Small intestine (tissue), 7 donors: ENCODE measurements at regions not wholly inside any gene's neighbourhood (a gene's known extent, or its start where the extent isn't known, plus 50 kb on each side); places are given as distances from the start of the nearest gene placed in this dataset.

Experiments used
- DNase-seq, 2 donors: peaks; one replicate each; pipeline versions ENCODE4 v3.0.0 to v3.0.0-alpha.2; 2013
- FAIRE-seq: peaks from 2 replicates; lab custom pipeline; 2012; peaks lifted over from hg19 to GRCh38; lab: Jason Lieb, UNC
- H3K27ac ChIP-seq, 3 donors: one replicate each; pipeline ENCODE4 v1.5.1; 2013; ENCODE audit warnings: low read length in 2 of 3, mild to moderate bottlenecking in 2 of 3, control low read depth in 1 of 3, inconsistent platforms in 1 of 3, low read depth in 1 of 3, moderate library complexity in 1 of 3
- H3K27me3 ChIP-seq, 3 donors: one replicate each; pipeline ENCODE4 v1.6.1; 2013; ENCODE audit warnings: low read length in 3 of 3, inconsistent platforms in 1 of 3; ENCODE audit not compliant: control insufficient read depth in 3 of 3, insufficient read depth in 3 of 3
- H3K36me3 ChIP-seq, 3 donors: one replicate each; pipeline ENCODE4 v1.6.1; 2013; ENCODE audit warnings: low read length in 3 of 3, inconsistent platforms in 1 of 3, low read depth in 1 of 3, mild to moderate bottlenecking in 1 of 3, moderate library complexity in 1 of 3; ENCODE audit not compliant: control insufficient read depth in 3 of 3, insufficient read depth in 2 of 3
- H3K4me1 ChIP-seq, 3 donors: one replicate each; pipeline ENCODE4 v1.6.1; 2013; ENCODE audit warnings: low read length in 2 of 3, inconsistent platforms in 1 of 3, low read depth in 1 of 3, mild to moderate bottlenecking in 1 of 3, moderate library complexity in 1 of 3; ENCODE audit not compliant: control insufficient read depth in 3 of 3, insufficient read depth in 2 of 3
- H3K4me3 ChIP-seq, 3 donors: one replicate each; pipeline ENCODE4 v1.5.1; 2013; ENCODE audit warnings: low read length in 3 of 3, control low read depth in 1 of 3, inconsistent platforms in 1 of 3, low read depth in 1 of 3, mild to moderate bottlenecking in 1 of 3, moderate library complexity in 1 of 3
- H3K9me3 ChIP-seq, 2 donors: one replicate each; pipeline ENCODE4 v1.6.1; 2013; ENCODE audit warnings: low read depth in 1 of 2, low read length in 1 of 2; ENCODE audit not compliant: control insufficient read depth in 2 of 2, insufficient read depth in 1 of 2
- WGBS, 3 donors: extraction: QIAGEN DNeasy Blood & Tissue Kit; methylation state at CpG; one replicate each; pipeline ENCODE4 v1.1.7; 2013; 5-methylcytosine and 5-hydroxymethylcytosine counted together
- donor health status: healthy with polysubstance abuse.
- donor health status: control.
- donor health status: control.
- donor health status: Bipolar disorder and iron deficiency.
- donor health status: healthy.

GRCh38 chr18:54517521-54517920, 73.5 kb upstream of the DYNAP start:
- no peak overlapping the region for H3K27ac ChIP-seq
- no peaks in the 10 kb centered on the region for H3K4me1 ChIP-seq
- H3K9me3 ChIP-seq, result no peaks in the 10 kb centered on the region
- no peak overlapping the region for H3K4me3 ChIP-seq
- H3K36me3 ChIP-seq, result no peaks in the 10 kb centered on the region
- DNase-seq (no peak), FAIRE-seq (no peak)
- 91 to 94% (median 93%) methylated on average over 5 of the region's 5 CpGs for WGBS, 3 donors
- no peaks in the 10 kb centered on the region for H3K27me3 ChIP-seq

DNA sequence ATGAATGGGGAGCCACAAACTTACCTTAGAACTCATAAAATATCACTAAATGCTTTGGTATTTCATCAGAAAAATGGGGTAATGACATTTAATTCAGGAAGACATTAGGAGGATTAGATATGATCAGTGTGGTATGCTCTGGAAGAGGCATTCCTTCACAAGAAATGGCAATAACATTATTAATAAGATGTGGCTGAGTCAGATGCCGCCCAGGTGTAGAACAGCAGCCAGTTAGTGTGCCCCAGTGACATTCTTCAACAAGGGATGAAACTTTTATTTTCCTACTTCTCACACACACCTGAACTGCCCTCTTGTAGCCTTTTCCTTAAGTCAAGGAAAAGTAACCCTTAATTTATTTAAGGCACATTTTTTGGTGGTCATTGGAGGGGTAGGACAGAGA, 69.2 kb upstream of the DYNAP start:
- FAIRE-seq, result no peak
- Histone ChIP-seq H3K27ac (no peak overlapping the region), H3K4me1 (no peaks in the 10 kb centered on the region), H3K36me3 (no peaks in the 10 kb centered on the region), H3K9me3 (no peaks in the 10 kb centered on the region), H3K27me3 (no peaks in the 10 kb centered on the region), H3K4me3 (no peak overlapping the region)
- 68 to 81% (median 73%) methylated on average over 1 of the region's 1 CpG for WGBS, 3 donors
- DNase-seq, result no peak

GRCh38 chr18:54528942-54529376, 62.1 kb upstream of the DYNAP start:
- Histone ChIP-seq H3K4me3 (no peak overlapping the region), H3K27me3 (peaks cover 0 to 2% (median 0%) of the 10 kb centered on the region in 3 donors), H3K36me3 (no peaks in the 10 kb centered on the region), H3K9me3 (no peaks in the 10 kb centered on the region), H3K4me1 (peaks cover 0 to 13% (median 0%) of the 10 kb centered on the region in 3 donors), H3K27ac (no peak overlapping the region)
- FAIRE-seq (no peak), DNase-seq (no peak)
- 42 to 53% (median 44%) methylated on average over 1 of the region's 1 CpG for WGBS, 3 donors

- H3K36me3 ChIP-seq, result no peaks in the 10 kb centered on the region
- DNase-seq, result no peak
- H3K4me3 ChIP-seq, result no peak overlapping the region
- peaks cover 0 to 2% (median 0%) of the 10 kb centered on the region in 3 donors for H3K27me3 ChIP-seq
- peaks cover 0 to 13% (median 0%) of the 10 kb centered on the region in 3 donors for H3K4me1 ChIP-seq
- H3K27ac ChIP-seq, result no peak overlapping the region
- H3K9me3 ChIP-seq, result no peaks in the 10 kb centered on the region
- 51 to 58% (median 53%) methylated on average over 2 of the region's 2 CpGs for WGBS, 3 donors
- no peak for FAIRE-seq
Measured at GRCh38 chr18:54529444-54529843, 61.6 kb upstream of the DYNAP start.

DNA sequence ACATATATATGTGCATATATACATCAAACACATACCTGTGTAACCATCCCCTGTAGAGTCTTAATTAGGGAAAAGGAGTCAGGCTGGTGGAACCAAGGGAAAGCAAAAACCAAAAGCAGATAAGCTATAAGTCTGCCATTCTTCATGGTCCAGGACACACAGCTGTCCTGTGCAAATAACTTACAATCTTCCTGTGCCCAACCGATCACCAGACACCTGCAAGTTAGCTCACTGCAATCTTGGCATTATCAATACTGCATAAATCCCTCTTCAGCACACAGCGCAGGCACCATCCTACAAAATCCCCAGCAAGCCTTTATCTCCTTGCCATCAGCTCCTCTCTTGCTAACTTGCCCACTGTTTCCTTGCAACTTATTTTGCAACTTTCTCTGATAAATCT, 60.8 kb upstream of the DYNAP start:
- peaks cover 0 to 4% of the 10 kb centered on the region in 2 donors for H3K9me3 ChIP-seq
- H3K27ac ChIP-seq, result no peak overlapping the region
- H3K4me1 ChIP-seq, result peaks cover 0 to 13% (median 0%) of the 10 kb centered on the region in 3 donors
- FAIRE-seq (no peak), DNase-seq (no peak)
- 48 to 71% (median 61%) methylated on average over 2 of the region's 2 CpGs for WGBS, 3 donors
- H3K36me3 ChIP-seq, result no peaks in the 10 kb centered on the region
- H3K4me3 ChIP-seq, result no peak overlapping the region
- peaks cover 0 to 2% (median 0%) of the 10 kb centered on the region in 3 donors for H3K27me3 ChIP-seq

GRCh38 chr18:54531402-54532065, 59.5 kb upstream of the DYNAP start:
- peaks cover 0 to 12% of the 10 kb centered on the region in 2 donors for H3K9me3 ChIP-seq
- peaks cover 0 to 13% (median 0%) of the 10 kb centered on the region in 3 donors for H3K4me1 ChIP-seq
- peaks cover 0 to 2% (median 0%) of the 10 kb centered on the region in 3 donors for H3K27me3 ChIP-seq
- H3K27ac ChIP-seq, result peak overlapping the region in 1 of 3 donors; percentile 62
- DNase-seq (peak; percentile 4 to 66), FAIRE-seq (no peak)
- no peaks in the 10 kb centered on the region for H3K36me3 ChIP-seq
- WGBS, 3 donors, result 8 to 28% (median 14%) methylated on average over 4 of the region's 4 CpGs
- no peak overlapping the region for H3K4me3 ChIP-seq

DNA sequence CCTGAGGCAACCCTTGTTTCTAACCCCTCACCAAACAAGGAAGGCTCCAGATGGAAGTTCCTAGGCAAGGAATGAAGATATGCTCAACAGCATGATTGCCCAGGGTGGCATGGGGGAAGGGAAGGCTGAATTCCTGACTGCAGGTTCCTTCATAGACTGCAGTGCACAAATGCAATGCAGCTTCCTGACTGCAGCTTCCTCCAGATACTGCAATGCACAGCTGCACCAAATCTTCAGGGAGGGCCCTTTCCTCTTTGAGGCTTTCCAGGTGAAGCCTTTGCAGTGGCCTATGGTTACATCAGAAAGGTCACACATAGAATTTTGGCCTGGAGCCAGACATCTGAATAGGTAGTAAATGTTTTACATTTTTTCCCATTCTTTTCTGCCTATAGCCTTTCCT, 58.8 kb upstream of the DYNAP start:
- no peaks in the 10 kb centered on the region for H3K36me3 ChIP-seq
- no peak for FAIRE-seq
- H3K27me3 ChIP-seq, result peaks cover 0 to 2% (median 0%) of the 10 kb centered on the region in 3 donors
- H3K4me1 ChIP-seq, result peaks cover 0 to 13% (median 0%) of the 10 kb centered on the region in 3 donors
- no peak overlapping the region for H3K4me3 ChIP-seq
- DNase-seq, result peak in 1 of 2 donors; percentile 22
- H3K27ac ChIP-seq, result peak overlapping the region in 1 of 3 donors; percentile 42
- H3K9me3 ChIP-seq, result peaks cover 0 to 12% of the 10 kb centered on the region in 2 donors

GRCh38 chr18:54532962-54533361, 58.1 kb upstream of the DYNAP start:
- no peak overlapping the region for H3K27ac ChIP-seq
- H3K36me3 ChIP-seq, result no peaks in the 10 kb centered on the region
- H3K4me1 ChIP-seq, result peaks cover 0 to 13% (median 0%) of the 10 kb centered on the region in 3 donors
- peaks cover 0 to 2% (median 0%) of the 10 kb centered on the region in 3 donors for H3K27me3 ChIP-seq
- H3K4me3 ChIP-seq, result no peak overlapping the region
- H3K9me3 ChIP-seq, result peaks cover 0 to 17% of the 10 kb centered on the region in 2 donors
- 32 to 41% (median 40%) methylated on average over 1 of the region's 1 CpG for WGBS, 3 donors
- no peak for FAIRE-seq
- DNase-seq, result peak in 1 of 2 donors; percentile 21
